ENCODE measurements at regions not wholly inside any gene's neighbourhood (a gene's known extent, or its start where the extent isn't known, plus 50 kb on each side); places are given as distances from the start of the nearest gene placed in this dataset.
"Not testable (repeated sequence)": the region's sequence is repeated elsewhere in the genome, so short reads cannot be mapped to it uniquely, and the experiment has no call there.

DNA sequence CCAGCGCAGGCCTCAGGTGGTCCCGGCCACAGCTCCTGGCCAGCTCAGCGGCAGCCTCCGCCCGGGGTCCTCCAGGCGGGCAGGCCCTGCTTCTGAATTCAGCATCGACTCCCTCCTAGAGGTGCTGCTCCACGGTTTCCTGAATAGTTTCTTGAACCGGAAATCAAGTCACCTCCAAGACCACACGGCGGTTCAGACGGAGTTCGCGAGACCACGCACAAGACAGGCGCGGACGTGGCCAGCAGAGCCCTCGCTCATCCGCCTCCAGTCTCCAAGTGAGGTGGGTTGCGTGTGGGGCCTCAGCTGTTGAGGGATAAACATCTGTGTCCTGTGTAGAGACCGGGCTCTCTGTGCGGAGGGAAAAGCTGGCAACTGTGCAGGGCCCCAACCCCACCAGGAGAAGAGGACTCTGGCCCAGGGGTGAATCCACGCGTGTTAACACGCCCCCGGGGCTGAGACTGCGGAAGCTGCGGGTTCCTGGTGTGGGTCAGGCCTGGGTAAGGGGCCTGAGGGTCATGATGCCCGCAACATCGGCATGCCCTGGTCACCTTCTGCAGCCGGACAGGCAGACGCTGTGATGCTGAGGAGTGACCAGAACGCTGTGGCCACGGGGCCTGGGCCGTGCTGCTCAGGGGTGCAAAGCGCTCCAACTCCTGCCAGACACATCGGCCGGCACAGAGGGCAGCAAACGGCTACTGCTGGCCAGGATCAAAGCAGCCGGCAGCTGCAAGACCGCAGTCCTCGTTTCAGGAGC lies 55.0 kb upstream of the METRNL start:
- DNase-seq (ENCODE audit: low spot score) = no peak
- TF ChIP-seq, protein P1, sequence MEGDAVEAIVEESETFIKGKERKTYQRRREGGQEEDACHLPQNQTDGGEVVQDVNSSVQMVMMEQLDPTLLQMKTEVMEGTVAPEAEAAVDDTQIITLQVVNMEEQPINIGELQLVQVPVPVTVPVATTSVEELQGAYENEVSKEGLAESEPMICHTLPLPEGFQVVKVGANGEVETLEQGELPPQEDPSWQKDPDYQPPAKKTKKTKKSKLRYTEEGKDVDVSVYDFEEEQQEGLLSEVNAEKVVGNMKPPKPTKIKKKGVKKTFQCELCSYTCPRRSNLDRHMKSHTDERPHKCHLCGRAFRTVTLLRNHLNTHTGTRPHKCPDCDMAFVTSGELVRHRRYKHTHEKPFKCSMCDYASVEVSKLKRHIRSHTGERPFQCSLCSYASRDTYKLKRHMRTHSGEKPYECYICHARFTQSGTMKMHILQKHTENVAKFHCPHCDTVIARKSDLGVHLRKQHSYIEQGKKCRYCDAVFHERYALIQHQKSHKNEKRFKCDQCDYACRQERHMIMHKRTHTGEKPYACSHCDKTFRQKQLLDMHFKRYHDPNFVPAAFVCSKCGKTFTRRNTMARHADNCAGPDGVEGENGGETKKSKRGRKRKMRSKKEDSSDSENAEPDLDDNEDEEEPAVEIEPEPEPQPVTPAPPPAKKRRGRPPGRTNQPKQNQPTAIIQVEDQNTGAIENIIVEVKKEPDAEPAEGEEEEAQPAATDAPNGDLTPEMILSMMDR (IDR thresholded peaks at IDR 0.05; ENCODE audit: extremely low read depth, missing control alignments) = no peak

DNA sequence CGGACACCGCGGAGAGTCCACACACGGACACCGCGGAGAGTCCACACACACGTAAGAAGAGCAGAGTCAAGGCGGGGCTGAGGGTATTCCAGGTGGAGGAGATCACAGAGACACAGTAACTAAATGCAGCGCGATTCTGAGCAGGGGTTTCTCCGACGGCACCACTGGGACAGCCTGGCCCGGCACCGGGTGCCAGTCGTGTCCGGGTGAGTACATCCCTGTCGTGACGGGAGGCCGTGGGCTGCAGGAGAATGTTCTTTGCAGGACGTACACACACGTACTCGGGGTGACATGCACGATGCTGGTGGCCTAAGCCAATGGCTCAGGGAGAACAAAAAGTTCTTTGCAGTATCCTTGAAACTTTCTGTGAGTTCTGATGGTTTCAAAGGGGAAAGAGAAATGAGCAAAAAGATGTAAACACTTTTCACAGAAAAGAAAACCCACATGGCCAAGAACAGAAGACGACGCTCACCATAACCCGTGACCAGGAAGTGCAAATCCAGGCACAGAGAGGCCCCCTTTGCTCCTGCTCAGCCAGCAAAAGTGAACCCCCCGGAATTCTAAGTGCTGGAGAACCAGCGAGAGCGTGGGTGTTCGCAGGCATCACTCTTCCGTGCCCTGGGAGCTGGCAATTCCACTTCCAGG lies 53.7 kb upstream of the METRNL start:
- no peak for DNase-seq (ENCODE audit: low spot score)
- TF ChIP-seq, protein P1 (IDR thresholded peaks at IDR 0.05; ENCODE audit: extremely low read depth, missing control alignments) = no peak

- TF ChIP-seq, protein P1 (IDR thresholded peaks at IDR 0.05; ENCODE audit: extremely low read depth, missing control alignments) = no peak
- no peak for DNase-seq (ENCODE audit: low spot score)
Observed at GRCh38 chr17:83026311-83026811, 53.0 kb upstream of the METRNL start.

GRCh38 chr17:83026921-83027320 lies 52.5 kb upstream of the METRNL start:
- not testable (repeated sequence) for DNase-seq (ENCODE audit: low spot score)

GRCh38 chr17:83028851-83029250 lies 50.6 kb upstream of the METRNL start:
- TF ChIP-seq, protein P1 (IDR thresholded peaks at IDR 0.05; ENCODE audit: extremely low read depth, missing control alignments) = no peak
- DNase-seq (ENCODE audit: low spot score) = no peak

- TF ChIP-seq, protein P1 (IDR thresholded peaks at IDR 0.05; ENCODE audit: extremely low read depth, missing control alignments) = no peak
- DNase-seq (ENCODE audit: low spot score) = no peak
Observed at GRCh38 chr17:83029571-83029970, 49.8 kb upstream of the METRNL start.

All from GM20000 (cell line).